ENCODE measurements at regions not wholly inside any gene's neighbourhood (a gene's known extent, or its start where the extent isn't known, plus 50 kb on each side); places are given as distances from the start of the nearest gene placed in this dataset.

- TF ChIP-seq, protein P1, sequence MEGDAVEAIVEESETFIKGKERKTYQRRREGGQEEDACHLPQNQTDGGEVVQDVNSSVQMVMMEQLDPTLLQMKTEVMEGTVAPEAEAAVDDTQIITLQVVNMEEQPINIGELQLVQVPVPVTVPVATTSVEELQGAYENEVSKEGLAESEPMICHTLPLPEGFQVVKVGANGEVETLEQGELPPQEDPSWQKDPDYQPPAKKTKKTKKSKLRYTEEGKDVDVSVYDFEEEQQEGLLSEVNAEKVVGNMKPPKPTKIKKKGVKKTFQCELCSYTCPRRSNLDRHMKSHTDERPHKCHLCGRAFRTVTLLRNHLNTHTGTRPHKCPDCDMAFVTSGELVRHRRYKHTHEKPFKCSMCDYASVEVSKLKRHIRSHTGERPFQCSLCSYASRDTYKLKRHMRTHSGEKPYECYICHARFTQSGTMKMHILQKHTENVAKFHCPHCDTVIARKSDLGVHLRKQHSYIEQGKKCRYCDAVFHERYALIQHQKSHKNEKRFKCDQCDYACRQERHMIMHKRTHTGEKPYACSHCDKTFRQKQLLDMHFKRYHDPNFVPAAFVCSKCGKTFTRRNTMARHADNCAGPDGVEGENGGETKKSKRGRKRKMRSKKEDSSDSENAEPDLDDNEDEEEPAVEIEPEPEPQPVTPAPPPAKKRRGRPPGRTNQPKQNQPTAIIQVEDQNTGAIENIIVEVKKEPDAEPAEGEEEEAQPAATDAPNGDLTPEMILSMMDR (conservative IDR thresholded peaks at IDR 0.05), result no peak
- TF ChIP-seq EZH2 (IDR thresholded peaks at IDR 0.05; ENCODE audit: low read depth), result no peak
Observed at GRCh38 chr3:139098391-139098790, 53.7 kb upstream of the PRR23C start.

Data from PC-9 (cell line).